Activated naive CD8-positive, alpha-beta T cell treated with anti-CD3 and anti-CD28 coated beads, Interleukin-2, amount 50 U/mL, for 16 hours (primary cell): ENCODE measurements at regions not wholly inside any gene's neighbourhood (a gene's known extent, or its start where the extent isn't known, plus 50 kb on each side); places are given as distances from the start of the nearest gene placed in this dataset.
"Not testable (repeated sequence)": the region's sequence is repeated elsewhere in the genome, so short reads cannot be mapped to it uniquely, and the experiment has no call there.

ENCODE experiments used
- DNase-seq: peaks from one replicate; pipeline ENCODE4 v3.0.0-alpha.2; 2020; ENCODE audit warnings: low read depth, low spot score

- DNase-seq, result no peak
Observed at GRCh38 chr12:119931402-119931801, 54.3 kb upstream of the CIT start.

GRCh38 chr12:119932921-119933320, 55.8 kb upstream of the CIT start:
- no peak for DNase-seq

- not testable (repeated sequence) for DNase-seq
Observed at GRCh38 chr12:119934780-119935179, 54.3 kb upstream of the BICDL1 start.

- no peak for DNase-seq
Observed at GRCh38 chr12:119936705-119937311, 52.2 kb upstream of the BICDL1 start.

- DNase-seq, result peak; percentile 37
Observed at GRCh38 chr12:119938049-119938667, 50.9 kb upstream of the BICDL1 start.
